Nephron progenitor cell (in vitro differentiated cells): ENCODE measurements at regions not wholly inside any gene's neighbourhood (a gene's known extent, or its start where the extent isn't known, plus 50 kb on each side); places are given as distances from the start of the nearest gene placed in this dataset.
"Not testable (repeated sequence)": the region's sequence is repeated elsewhere in the genome, so short reads cannot be mapped to it uniquely, and the experiment has no call there.

ENCODE experiments used
- DNase-seq: peaks from one replicate; pipeline ENCODE4 v3.0.0; 2021
- H3K27ac Mint-ChIP-seq: 2 replicates; pipeline ENCODE4 v1.8.0; 2021; ENCODE audit warnings: mild to moderate bottlenecking, moderate library complexity, mixed read lengths
- H3K27me3 Mint-ChIP-seq: 2 replicates; pipeline ENCODE4 v1.8.0; 2021; ENCODE audit warnings: mild to moderate bottlenecking, low read depth, mixed read lengths; ENCODE audit not compliant: poor library complexity
- H3K36me3 Mint-ChIP-seq: 2 replicates; pipeline ENCODE4 v1.8.0; 2021; ENCODE audit warnings: low read depth, mixed read lengths
- H3K4me1 Mint-ChIP-seq: 2 replicates; pipeline ENCODE4 v1.8.0; 2021; ENCODE audit warnings: mixed read lengths
- H3K4me3 Mint-ChIP-seq: 2 replicates; pipeline ENCODE4 v1.8.0; 2021; ENCODE audit warnings: mild to moderate bottlenecking, moderate library complexity, mixed read lengths
- H3K9me3 Mint-ChIP-seq: 2 replicates; pipeline ENCODE4 v1.8.0; 2021; ENCODE audit warnings: mild to moderate bottlenecking, moderate library complexity, mixed read lengths
- TF ChIP-seq, protein P1 (sequence below): fragments of 200-600 bp; sonication (generic); IDR thresholded peaks from 2 replicates; pipeline ENCODE4 v1.5.0; 2021; ENCODE audit warnings: antibody characterized with exemption

DNA sequence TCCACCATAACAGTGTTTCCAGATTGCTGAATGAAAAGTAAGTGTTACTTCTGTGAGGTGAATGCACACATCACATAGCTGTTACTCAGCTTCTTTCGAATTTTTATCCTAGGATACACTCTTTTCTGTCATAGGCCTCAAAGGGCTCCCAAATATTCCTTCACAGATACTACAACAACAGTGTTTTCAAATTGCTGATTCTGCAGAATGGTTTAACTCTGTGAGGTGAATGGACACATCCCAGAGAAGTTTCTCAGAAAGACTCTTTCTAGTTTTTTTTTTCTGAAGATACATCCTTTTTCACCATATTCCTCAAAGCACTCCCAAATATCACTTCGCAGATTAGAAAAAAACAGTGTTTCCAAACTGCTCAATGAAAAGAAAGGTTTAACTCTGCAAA is 221.1 kb downstream of the OR4A5 start:
- TF ChIP-seq, protein P1, sequence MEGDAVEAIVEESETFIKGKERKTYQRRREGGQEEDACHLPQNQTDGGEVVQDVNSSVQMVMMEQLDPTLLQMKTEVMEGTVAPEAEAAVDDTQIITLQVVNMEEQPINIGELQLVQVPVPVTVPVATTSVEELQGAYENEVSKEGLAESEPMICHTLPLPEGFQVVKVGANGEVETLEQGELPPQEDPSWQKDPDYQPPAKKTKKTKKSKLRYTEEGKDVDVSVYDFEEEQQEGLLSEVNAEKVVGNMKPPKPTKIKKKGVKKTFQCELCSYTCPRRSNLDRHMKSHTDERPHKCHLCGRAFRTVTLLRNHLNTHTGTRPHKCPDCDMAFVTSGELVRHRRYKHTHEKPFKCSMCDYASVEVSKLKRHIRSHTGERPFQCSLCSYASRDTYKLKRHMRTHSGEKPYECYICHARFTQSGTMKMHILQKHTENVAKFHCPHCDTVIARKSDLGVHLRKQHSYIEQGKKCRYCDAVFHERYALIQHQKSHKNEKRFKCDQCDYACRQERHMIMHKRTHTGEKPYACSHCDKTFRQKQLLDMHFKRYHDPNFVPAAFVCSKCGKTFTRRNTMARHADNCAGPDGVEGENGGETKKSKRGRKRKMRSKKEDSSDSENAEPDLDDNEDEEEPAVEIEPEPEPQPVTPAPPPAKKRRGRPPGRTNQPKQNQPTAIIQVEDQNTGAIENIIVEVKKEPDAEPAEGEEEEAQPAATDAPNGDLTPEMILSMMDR: no peak
- H3K4me1 Mint-ChIP-seq: no peaks in the 10 kb centered on the region
- no peak for DNase-seq
- H3K4me3 Mint-ChIP-seq: no peak overlapping the region
- no peaks in the 10 kb centered on the region for H3K36me3 Mint-ChIP-seq
- H3K27ac Mint-ChIP-seq: no peak overlapping the region
- peaks cover 3% of the 10 kb centered on the region for H3K27me3 Mint-ChIP-seq
- peaks cover 100% of the 10 kb centered on the region for H3K9me3 Mint-ChIP-seq

DNA sequence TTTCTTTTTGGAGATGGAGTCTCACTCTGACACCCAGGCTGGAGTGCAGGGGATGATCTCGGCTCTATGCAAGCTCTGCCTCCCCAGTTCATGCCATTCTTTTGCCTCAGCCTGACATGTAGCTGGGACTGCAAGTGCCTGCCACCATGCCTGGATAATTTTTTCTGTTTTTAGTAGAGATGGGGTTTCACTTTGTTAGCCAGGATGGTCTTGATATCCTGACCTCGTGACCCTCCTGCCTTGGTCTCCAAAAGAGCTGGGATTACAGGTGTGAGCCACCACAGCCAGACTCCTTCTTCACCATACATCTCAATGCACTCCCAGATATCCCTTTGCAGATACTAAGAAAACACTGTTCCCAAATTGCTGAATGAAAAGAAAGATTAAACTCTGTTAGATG is 224.3 kb downstream of the OR4A5 start:
- Mint-ChIP-seq H3K27me3 (peaks cover 3% of the 10 kb centered on the region), H3K9me3 (peaks cover 99% of the 10 kb centered on the region), H3K4me3 (no peak overlapping the region), H3K27ac (no peak overlapping the region), H3K4me1 (no peaks in the 10 kb centered on the region), H3K36me3 (no peaks in the 10 kb centered on the region)
- no peak for DNase-seq
- TF ChIP-seq, protein P1: no peak

DNA sequence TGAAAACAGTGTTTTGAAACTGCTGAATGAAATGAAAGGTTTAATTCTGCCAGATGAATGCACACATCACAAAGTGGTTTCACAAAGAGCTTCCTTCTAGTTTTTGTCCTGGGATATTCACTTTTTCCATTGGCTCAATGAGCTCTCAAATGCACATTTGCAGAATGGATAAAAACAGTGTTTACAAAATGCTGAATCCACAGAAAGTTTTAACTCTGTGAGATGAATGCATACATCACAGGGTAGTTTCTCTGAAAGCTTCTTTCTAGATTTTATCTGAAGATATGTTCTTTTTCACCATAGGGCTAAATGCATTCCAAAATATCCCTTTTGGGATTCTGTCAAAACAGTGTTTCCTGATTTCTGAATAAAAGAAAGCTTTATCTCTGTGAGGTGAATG is 237.6 kb downstream of the OR4A5 start:
- no peak overlapping the region for H3K27ac Mint-ChIP-seq
- no peaks in the 10 kb centered on the region for H3K4me1 Mint-ChIP-seq
- DNase-seq: no peak
- H3K4me3 Mint-ChIP-seq: no peak overlapping the region
- TF ChIP-seq, protein P1: no peak
- peaks cover 76% of the 10 kb centered on the region for H3K9me3 Mint-ChIP-seq
- H3K27me3 Mint-ChIP-seq: no peaks in the 10 kb centered on the region
- no peaks in the 10 kb centered on the region for H3K36me3 Mint-ChIP-seq

DNA sequence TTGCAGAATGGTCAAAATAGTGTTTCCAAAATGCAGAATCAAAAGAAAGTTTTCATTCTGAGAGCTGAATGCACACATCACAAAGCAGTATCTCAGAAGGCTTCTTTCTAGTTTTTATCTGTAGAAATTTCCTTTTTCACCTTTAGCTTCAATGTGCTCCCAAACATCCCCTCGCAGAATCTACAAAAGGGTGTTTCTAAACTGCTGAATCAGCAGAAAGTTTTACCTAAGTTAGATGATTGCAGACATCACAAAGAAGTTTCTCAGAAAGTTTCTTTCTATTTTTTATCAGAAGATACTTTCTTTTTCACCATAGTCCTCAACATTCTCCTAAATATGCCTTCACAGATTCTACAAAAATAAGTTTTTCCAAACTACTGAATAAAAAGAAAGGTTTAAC is 239.8 kb downstream of the OR4A5 start:
- H3K27ac Mint-ChIP-seq: no peak overlapping the region
- H3K36me3 Mint-ChIP-seq: no peaks in the 10 kb centered on the region

DNA sequence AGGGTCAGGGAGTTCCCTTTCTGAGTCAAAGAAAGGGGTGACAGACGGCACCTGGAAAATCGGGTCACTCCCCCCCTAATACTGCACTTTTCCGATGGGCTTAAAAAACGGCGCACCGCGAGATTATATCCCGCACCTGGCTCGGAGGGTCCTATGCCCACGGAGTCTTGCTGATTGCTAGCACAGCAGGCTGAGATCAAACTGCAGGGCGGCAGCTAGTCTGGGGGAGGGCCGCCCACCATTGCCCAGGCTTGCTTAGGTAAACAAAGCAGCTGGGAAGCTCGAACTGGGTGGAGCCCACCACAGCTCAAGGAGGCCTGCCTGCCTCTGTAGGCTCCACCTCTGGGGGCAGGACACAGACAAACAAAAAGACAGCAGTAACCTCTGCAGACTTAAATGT is 240.5 kb downstream of the OR4A5 start:
- not testable (repeated sequence) for H3K27me3 Mint-ChIP-seq, H3K4me1 Mint-ChIP-seq, H3K36me3 Mint-ChIP-seq, H3K27ac Mint-ChIP-seq, H3K4me3 Mint-ChIP-seq, DNase-seq
- peaks cover 59% of the 10 kb centered on the region for H3K9me3 Mint-ChIP-seq

More for the DNA sequence above, 239.8 kb downstream of the OR4A5 start:
- no peak for DNase-seq
- Mint-ChIP-seq H3K4me1 (no peaks in the 10 kb centered on the region), H3K27me3 (no peaks in the 10 kb centered on the region), H3K9me3 (peaks cover 64% of the 10 kb centered on the region), H3K4me3 (no peak overlapping the region)
- TF ChIP-seq, protein P1: no peak

DNA sequence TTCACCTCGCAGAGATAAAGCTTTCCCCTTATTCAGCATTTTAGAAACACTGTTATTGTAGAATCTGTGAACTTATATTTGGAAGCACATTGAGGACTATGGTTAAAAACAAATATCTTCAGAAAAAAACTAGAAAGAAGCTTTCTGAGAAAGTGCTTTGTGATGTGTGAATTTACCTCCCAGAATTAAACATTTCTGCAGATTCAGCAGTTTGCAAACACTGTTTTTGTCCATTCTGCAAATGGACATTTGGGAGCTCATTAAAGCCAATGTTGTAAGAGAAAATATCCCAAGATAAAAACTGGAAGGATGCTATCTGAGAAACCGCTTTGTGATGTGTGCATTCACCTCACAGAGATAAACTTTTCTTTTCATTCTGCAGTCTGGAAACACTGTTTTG is 272.7 kb downstream of the OR4A5 start:
- TF ChIP-seq, protein P1: no peak
- H3K4me3 Mint-ChIP-seq: no peak overlapping the region
- H3K9me3 Mint-ChIP-seq: peaks cover 90% of the 10 kb centered on the region
- H3K27me3 Mint-ChIP-seq: no peaks in the 10 kb centered on the region
- DNase-seq: no peak
- peaks cover 3% of the 10 kb centered on the region for H3K36me3 Mint-ChIP-seq
- H3K4me1 Mint-ChIP-seq: no peaks in the 10 kb centered on the region
- no peak overlapping the region for H3K27ac Mint-ChIP-seq
